HG03095 (cell line): ENCODE measurements at regions not wholly inside any gene's neighbourhood (a gene's known extent, or its start where the extent isn't known, plus 50 kb on each side); places are given as distances from the start of the nearest gene placed in this dataset.
"Not testable (repeated sequence)": the region's sequence is repeated elsewhere in the genome, so short reads cannot be mapped to it uniquely, and the experiment has no call there.

Source experiments
- ATAC-seq: cut with Tn5 transposase; IDR thresholded peaks from one replicate; pipeline ENCODE4 v1.9.1; 2021; ENCODE audit warnings: moderate library complexity; ENCODE audit not compliant: unreplicated experiment

- no peak for ATAC-seq
Observed at GRCh38 chrX:46029777-46030176, 515.4 kb downstream of the ZNF674 start.

- ATAC-seq, result no peak
Observed at GRCh38 chrX:46016296-46016695, 528.9 kb downstream of the ZNF674 start.

DNA sequence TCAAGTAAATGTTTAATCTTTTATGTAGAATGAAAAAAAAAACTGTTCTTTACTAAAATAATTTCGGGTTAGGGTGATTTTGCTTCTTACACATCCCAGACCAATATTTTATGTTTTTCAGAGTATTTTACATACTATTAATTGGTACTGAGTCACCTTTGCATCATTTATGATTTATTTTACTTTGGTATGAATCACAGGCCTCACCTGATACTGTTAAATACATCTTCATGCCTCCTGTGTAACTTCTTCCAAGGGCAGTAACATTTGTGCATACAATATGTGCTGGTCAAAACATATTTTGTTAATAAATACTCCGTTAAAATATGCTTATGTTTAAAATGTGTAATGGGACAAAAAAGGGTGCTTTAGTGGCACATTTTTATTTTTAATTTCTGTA lies 529.6 kb downstream of the ZNF674 start:
- ATAC-seq, result no peak

DNA sequence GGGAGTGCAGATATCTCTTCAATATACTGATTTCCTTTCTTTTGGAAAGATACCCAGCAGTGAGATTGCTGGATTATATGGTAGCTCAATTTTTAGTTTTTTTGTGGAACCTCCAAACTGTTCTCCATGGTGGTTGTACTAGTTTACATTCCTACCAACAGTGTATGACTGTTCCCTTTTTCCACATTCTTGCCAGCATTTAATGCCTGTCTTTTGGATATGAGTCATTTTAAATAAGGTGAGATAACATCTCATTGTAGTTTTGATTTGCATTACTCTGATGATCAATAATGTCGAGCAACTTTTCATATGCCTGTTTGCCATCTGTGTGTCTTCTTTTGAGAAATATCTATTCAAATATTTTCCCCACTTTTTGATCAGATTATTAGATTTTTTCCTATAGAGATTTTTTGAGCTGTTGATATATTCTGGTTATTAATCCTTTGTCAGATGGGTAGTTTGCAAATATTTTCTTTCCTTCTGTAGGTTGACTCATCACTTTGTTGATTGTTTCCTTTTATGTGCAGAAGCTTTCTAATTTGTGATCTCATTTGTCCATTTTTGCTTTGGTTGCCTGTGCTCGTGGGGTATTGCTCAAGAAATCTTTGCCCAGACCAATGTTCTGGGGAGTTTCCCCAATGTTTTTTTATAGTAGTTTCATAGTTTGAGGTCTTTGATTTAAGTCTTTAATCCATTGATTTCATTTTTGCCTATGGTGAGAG lies 552.7 kb downstream of the ZNF674 start:
- no peak for ATAC-seq

DNA sequence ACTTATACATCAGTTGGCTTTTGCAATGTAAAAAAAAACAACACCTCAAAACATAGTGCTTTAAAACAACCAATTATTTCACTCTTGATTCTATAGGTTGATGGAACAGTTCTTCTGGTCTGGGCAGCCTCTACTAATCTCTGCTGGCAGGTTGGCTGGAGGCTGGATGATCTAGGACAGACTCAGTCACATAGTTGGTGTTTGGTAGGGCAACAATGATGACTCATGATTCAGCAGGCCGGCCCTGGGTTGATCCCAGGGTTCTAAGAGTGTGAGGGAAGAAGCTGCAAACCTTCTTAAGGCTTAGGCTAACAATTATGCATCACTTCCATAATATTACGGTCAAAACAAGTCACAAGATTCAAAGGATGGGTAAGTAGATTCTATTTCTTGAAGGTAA lies 558.2 kb downstream of the ZNF674 start:
- no peak for ATAC-seq

- ATAC-seq, result no peak
Observed at GRCh38 chrX:45986081-45986480, 559.1 kb downstream of the ZNF674 start.

DNA sequence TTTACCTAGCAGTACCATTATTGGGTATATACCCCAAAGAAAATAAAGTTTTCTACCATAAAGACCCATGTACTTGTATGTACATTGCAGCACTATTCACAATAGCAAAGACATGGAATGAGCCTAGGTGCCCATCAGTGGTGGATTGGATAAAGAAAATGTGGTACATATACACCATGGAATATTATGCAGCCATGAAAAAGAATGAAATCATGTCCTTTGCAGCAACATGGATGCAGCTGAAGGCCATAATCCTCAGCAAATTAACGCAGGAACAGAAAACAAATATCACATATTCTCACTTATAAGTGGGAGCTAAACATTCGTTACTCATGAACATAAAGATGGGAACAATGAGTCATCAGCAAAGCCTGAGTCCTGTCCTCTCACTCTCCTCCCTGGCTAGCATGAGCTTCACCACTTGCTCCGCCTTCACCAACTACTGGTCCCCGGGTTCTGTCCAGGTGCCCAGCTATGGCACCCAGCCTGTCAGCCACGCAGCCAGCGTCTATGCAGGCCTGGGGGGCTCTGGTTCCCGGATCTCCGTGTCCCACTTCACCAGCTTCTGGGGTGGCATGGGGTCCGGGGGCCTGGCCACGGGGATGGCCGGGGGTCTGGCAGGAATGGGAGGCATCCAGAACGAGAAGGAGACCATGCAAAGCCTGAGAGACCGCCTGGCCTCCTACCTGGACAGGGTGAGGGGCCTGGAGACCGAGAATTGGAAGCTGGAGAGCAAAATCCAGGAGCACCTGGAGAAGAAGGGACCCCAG lies 562.1 kb downstream of the ZNF674 start:
- not testable (repeated sequence) for ATAC-seq

- no peak for ATAC-seq
Observed at GRCh38 chrX:45980726-45981125, 564.5 kb downstream of the ZNF674 start.

DNA sequence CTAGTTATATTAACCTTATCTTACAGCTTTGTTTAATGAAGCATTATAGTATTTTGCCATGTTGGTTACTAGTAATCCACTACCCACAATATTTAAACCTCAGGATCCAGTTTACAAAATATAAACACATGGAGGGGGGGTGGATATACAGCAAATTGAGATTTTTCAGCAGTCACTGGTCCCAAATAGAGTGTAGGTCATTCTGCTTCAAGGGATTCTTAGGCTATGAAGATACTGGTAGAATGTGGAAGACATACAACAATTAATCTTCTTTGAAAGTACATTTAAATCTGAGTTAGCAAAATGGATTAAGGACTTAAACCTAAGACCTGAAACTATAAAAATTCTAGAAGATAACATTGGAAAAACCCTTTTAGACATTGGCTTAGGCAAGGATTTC lies 569.6 kb downstream of the ZNF674 start:
- ATAC-seq, result no peak

DNA sequence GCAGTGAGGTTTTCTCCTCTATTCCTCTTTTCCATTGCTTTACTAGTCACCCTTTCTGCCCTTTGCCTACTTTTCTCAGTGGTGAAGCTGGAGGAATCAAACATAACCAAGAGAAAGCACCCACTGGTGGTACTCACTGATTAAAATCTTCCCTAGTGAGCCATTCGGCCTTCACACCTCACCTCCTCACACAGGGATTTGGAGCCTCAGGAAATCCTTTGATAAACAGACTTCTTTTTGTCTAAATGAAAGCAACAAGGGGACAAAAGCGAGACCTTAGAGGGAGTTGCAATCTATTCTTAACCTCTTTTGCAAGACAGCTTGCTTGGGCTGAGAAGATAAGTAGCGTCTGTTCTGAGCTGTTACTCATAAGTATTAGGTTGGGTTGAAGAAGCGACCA lies 572.6 kb downstream of the ZNF674 start:
- no peak for ATAC-seq

DNA sequence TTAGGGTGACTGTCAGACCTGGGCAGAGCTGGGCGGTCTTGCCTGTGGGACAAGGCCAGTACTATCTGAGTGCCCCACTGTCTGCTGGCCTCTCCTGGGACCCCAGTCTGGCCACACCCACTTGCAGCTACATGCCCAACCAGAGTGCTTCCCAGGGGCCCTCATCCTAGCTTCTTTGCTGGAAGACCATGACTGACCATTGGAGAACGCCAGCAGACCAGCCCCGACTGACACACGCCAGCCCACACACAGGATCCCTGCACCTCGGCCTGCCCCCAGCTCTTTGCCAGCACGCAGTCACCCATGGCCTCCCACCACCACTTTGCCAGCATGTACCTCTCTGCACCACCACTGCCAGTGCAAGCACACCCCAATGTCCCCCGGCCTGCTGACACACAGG lies 585.7 kb downstream of the ZNF674 start:
- ATAC-seq, result no peak

- no peak for ATAC-seq
Observed at GRCh38 chrX:45956191-45956870, 588.9 kb downstream of the ZNF674 start.

DNA sequence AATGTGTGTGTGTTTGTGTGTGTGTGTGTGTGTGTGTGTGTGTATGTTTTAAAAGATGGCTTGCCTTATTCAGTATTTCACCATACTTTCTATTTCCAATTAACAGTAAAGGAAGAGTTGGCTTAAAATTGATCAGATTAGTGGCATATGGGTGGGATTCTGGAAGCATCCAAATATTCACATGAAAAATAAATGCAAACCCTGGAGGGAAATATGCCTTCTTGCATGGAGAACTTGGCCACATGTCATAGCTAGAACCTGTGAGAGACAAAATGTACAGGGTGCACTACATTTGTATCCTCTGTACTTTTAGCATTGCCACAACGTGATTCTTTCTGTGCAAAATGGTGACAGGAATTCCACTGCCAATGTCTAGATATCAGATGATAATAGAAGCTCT lies 589.6 kb downstream of the ZNF674 start:
- no peak for ATAC-seq

- no peak for ATAC-seq
Observed at GRCh38 chrX:45954026-45954425, 591.2 kb downstream of the ZNF674 start.

- ATAC-seq, result no peak
Observed at GRCh38 chrX:45952030-45952429, 593.2 kb downstream of the ZNF674 start.

DNA sequence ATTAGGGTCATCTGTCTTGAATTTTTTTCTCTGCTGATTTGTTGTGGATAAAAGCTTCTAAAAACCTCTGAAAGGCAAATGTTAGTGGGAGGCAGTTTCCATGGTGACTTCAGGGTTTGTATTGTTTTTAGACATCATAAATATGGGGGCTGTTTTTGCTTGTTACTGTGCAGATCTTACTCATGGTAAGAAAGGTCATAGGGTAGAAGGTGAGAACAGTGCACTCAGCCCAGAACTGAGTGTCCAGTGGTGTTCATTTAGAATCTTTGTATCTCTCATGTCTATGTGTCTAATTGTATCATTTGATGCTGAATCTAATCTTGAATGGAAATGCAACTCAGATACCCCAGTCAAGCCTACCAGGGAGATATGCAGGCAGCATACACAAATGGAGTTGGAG lies 609.8 kb downstream of the ZNF674 start:
- no peak for ATAC-seq

- ATAC-seq, result no peak
Observed at GRCh38 chrX:45912316-45912715, 632.9 kb downstream of the ZNF674 start.

GRCh38 chrX:45907786-45908185 lies 637.4 kb downstream of the ZNF674 start:
- ATAC-seq, result no peak

GRCh38 chrX:45903781-45904201 lies 641.4 kb downstream of the ZNF674 start:
- no peak for ATAC-seq

DNA sequence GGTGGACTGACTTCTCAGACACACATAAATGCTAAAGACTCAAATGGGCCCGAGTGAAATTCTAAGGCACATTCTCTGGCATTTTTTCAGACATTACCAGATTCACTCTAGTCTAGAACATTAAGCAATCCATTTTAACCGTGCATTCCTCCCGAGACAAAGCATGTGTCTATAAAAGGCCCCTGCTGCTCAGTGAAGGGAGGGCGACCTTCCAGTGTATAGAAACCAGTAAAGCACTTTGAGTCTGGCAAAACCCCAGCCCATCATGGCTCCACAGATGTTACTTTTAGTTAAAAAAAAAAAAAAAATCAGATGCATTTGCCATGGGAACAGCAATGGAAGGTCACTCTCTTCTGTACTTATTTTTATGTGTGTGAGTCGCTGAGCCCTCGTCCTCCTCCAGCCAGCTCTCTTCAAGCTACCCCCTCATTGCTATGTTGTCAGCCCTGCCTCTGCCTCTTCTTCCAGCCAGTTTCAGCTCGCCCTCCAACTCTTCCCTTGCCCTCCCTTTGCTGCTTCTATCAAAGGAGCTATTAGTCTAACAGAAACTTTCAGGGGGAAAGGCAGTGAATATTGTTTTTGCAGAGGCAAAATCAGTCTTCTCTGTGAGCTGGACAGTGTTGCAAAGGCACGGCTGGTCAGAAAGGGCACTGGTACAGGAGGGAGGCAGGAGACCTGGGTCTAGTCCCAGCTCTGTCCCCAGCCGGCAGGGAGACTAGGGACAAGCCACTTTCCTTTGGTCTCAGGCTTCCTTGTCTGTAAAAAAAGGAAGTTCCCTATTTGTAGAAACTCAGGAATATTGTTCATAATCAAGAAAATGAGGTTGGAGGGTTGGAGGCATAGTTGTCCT lies 644.2 kb downstream of the ZNF674 start:
- ATAC-seq, result no peak
